GM13976 (cell line): ENCODE measurements at regions not wholly inside any gene's neighbourhood (a gene's known extent, or its start where the extent isn't known, plus 50 kb on each side); places are given as distances from the start of the nearest gene placed in this dataset.

Source experiments
- DNase-seq: peaks from one replicate; pipeline ENCODE4 v3.0.0; 2012; ENCODE audit warnings: low spot score
- CTCF ChIP-seq: IDR thresholded peaks from 2 replicates; pipeline ENCODE4 v1.5.1; 2012; ENCODE audit warnings: borderline replicate concordance, mild to moderate bottlenecking; ENCODE audit not compliant: insufficient read depth; ENCODE audit errors: extremely low read depth, missing control alignments, control extremely low read depth
- in situ Hi-C: fragments of 300-500 bp; cut with MboI; formaldehyde crosslinking; loops from one replicate; pipeline ENCODE4 v1.12.0; 2022; ENCODE audit warnings: low sequenced_read_pairs, mixed read lengths, inconsistent platforms; ENCODE audit not compliant: unreplicated experiment

GRCh38 chr16:11460820-11461594 is 115.7 kb downstream of the RMI2 start:
- no peak for TF ChIP-seq CTCF
- DNase-seq: no peak
- in situ Hi-C loops: no loop called here

- no peak for TF ChIP-seq CTCF
- in situ Hi-C loops: no loop called here
- no peak for DNase-seq
Measured at GRCh38 chr16:11461595-11461990, 116.3 kb downstream of the RMI2 start.

- no peak for DNase-seq
- TF ChIP-seq CTCF: no peak
- in situ Hi-C loops: no loop called here
Measured at GRCh38 chr16:11462036-11462435, 116.8 kb downstream of the RMI2 start.

GRCh38 chr16:11462861-11463260 is 117.6 kb downstream of the RMI2 start:
- no peak for TF ChIP-seq CTCF
- DNase-seq: no peak
- in situ Hi-C loops: no loop called here

- DNase-seq: no peak
- in situ Hi-C loops: no loop called here
- TF ChIP-seq CTCF: no peak
Measured at GRCh38 chr16:11464241-11464640, 119.0 kb downstream of the RMI2 start.

GRCh38 chr16:11465675-11466074 is 120.4 kb downstream of the RMI2 start:
- TF ChIP-seq CTCF: no peak
- in situ Hi-C loops: no loop called here
- no peak for DNase-seq
